ENCODE measurements at regions not wholly inside any gene's neighbourhood (a gene's known extent, or its start where the extent isn't known, plus 50 kb on each side); places are given as distances from the start of the nearest gene placed in this dataset.

DNA sequence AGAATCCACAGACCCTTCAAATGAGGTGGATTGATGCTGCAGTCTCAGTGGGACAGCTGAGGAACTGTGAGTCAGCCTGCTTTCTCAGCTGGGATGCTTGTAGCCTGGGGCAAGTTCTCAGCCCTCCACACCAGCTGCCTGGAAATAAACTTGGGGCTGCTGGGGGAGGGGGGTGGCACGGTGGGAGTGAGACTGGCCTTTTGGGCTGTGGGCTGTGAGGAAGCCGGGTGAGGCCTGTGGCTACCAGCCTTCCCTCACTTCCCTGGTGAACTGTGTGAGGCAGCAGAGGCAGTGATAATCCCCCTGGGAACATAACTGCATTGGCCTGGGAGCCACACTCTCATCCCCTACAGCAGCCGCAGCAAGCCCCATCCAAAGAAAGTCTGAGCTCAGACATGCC lies 114.5 kb upstream of the GUCY1A1 start:
- no peak for DNase-seq (ENCODE audit: low spot score)

GRCh38 chr4:155548173-155548572 lies 118.5 kb upstream of the GUCY1A1 start:
- no peak for DNase-seq (ENCODE audit: low spot score)

DNA sequence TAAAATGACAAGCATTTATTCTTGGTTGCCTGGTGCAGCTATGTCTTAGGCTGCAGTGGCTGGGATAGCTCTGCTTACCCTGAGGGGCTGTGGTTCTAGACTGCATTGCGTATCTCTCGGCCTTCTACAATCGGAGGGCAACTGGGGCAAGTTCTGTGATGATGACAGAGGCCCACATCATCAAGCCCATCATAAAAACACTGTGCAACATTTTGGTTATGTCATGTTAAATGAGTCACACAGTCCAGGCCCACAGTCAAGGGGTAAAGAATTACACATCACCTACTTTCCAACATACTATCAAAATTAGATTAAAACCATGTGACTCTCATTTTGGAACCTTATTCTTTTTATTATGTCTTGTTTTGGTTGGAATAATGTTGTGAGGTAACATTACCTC lies 120.2 kb upstream of the GUCY1A1 start:
- DNase-seq (ENCODE audit: low spot score): no peak

GRCh38 chr4:155545456-155545855 lies 121.2 kb upstream of the GUCY1A1 start:
- DNase-seq (ENCODE audit: low spot score): no peak

DNA sequence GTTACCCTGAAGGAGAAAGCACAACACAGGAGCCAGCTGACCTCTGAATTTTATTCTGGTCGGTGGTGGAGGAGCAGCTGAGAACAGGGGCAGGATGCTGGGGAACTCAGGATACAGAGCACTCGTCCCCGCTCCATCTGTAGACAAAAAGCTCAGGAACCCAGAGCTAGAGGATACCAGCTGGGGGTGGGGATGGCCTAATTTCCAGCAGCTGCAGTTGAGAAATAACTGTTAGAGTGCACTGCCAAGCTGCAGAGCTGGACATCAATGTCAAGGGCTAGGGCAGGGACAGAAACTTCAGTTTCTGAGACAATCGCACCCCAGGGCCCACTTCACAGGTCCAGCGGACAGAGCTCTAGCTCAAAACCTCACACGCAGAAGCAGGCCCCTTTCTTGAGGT lies 122.1 kb upstream of the GUCY1A1 start:
- DNase-seq (ENCODE audit: low spot score): no peak

GRCh38 chr4:155543126-155543765 lies 123.4 kb upstream of the GUCY1A1 start:
- DNase-seq (ENCODE audit: low spot score): no peak

DNA sequence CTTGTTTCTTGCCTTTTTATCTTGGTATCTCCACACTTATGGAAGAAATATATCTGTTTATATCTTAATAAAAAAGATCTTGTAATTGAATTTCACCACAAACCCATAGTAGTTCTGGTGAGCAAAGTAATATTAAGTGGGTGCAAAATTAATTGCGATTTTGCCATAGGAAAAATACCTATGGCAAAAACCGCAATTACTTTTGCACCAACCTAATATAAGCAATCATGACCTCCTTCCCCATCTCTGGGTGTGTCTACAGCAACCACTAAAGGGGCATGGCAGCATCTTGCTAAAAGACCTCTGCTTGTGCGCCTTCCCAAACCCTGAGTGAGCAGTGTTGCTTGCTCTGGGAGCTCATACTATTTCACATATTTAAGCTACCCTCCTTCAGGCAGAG lies 124.2 kb upstream of the GUCY1A1 start:
- DNase-seq (ENCODE audit: low spot score): no peak

DNA sequence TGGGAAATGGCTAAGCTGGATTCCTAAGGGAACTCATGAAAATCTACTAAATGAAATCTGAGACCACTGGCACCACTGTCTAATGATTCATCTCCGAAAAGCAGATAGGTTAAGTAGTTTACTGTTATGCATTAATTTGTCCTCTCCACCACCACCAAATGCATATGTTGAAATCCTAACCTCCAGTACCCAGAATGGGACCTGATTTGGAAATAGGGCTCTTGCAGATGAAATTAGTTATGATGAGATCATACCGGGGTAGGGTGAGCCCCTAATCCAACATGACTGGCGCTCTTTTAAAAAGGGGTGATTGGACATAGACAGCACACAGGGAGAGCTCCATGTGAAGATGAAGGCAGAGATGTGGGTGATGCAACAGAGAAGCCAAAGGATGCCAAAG lies 124.9 kb upstream of the GUCY1A1 start:
- no peak for DNase-seq (ENCODE audit: low spot score)

DNA sequence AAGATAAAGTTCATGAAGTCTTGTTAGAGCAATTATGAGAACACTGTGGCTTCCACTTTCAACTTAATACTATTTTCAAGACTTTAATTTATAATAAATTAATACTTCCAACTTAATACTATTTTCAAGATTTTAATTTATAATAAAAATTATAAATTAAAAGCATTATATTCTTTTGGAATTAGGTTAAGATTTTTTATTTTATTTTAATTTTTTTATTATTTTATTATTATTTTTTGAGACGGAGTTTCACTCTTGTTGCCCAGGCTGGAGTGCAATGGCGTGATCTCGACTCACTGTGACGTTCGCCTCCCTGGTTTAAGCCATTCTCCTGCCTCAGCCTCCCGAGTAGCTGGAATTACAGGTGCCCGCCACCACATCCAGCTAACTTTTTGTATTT lies 126.0 kb upstream of the GUCY1A1 start:
- no peak for DNase-seq (ENCODE audit: low spot score)

- DNase-seq (ENCODE audit: low spot score): no peak
These were observed 126.9 kb upstream of the GUCY1A1 start for GRCh38 chr4:155539746-155540145.

- DNase-seq (ENCODE audit: low spot score): no peak
These were observed 130.7 kb upstream of the GUCY1A1 start for GRCh38 chr4:155535802-155536454.

DNA sequence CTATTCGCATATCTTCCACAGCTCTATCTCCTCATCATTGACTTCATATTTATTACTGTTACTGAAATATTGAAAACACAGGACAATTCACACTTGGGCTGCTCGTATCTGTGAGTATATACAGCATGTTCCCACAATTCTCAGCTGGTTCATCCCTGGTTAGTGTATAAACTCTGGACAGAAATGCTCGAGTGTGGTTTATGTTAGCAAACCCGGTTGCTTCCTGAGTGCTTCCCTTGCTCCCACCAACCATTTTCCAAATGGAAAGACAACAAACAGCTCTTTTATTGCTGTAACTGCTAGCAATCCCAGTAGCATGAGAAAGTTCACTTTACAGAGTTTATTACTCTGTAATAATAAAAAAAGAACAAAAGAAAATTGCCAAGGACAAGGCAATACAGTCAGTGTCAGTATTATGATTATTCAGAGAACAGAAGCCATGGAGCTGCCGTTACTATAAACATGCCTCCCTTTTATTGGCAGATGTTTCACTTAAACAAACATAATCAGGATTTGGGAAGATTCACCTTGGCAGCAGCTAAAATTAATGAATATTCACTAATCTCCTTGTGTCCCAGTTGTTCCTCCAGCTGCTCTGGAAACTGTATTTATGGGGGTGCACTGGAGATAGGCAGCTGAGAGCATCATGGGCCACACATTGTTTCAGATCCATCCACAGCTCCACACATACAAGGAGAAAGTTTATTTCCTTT lies 134.1 kb upstream of the GUCY1A1 start:
- no peak for DNase-seq (ENCODE audit: low spot score)

GRCh38 chr4:155530857-155531256 lies 135.8 kb upstream of the GUCY1A1 start:
- no peak for DNase-seq (ENCODE audit: low spot score)

DNA sequence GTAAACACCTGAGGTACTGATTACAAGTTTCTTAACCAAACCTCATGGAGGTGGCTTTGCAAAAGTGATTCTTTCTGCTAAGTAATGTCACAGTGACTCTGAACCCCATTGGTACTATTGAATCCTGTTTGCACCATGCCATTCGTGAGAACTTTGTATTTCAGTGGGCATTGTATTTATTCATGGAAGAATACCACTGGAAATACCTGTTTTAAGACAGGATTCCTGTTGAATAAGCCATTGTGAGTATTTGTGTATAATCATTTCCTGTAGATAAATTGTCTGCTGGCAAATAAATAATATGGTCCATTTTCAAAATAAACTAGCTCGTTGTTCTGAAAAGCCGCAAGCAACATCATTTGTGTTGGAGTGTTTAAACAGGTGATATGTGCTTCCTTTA lies 136.4 kb upstream of the GUCY1A1 start:
- DNase-seq (ENCODE audit: low spot score): no peak

DNA sequence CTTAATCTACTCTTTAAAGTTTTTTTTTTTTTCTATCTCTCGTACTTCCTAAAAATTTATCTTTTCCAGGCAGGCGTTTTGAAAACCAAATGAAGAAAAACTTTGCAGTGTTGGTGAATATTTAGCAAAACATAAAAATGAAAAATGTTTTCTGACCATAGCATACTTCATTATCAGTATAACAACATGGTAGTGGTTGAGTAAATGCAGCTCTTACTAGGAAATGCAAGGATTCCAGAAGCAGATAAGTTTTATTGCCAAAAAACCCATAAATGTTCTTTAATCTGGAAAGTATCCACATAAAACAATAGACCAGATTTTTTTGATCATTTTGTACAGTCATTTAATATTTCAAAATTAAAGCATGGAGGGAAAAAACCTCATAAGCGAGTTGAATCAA lies 136.9 kb upstream of the GUCY1A1 start:
- no peak for DNase-seq (ENCODE audit: low spot score)

- DNase-seq (ENCODE audit: low spot score): peak; percentile 23
These were observed 137.4 kb upstream of the GUCY1A1 start for GRCh38 chr4:155529272-155529671.

GRCh38 chr4:155526452-155527169 lies 140.0 kb upstream of the GUCY1A1 start:
- DNase-seq (ENCODE audit: low spot score): no peak

GRCh38 chr4:155524926-155525455 lies 141.7 kb upstream of the GUCY1A1 start:
- DNase-seq (ENCODE audit: low spot score): no peak

DNA sequence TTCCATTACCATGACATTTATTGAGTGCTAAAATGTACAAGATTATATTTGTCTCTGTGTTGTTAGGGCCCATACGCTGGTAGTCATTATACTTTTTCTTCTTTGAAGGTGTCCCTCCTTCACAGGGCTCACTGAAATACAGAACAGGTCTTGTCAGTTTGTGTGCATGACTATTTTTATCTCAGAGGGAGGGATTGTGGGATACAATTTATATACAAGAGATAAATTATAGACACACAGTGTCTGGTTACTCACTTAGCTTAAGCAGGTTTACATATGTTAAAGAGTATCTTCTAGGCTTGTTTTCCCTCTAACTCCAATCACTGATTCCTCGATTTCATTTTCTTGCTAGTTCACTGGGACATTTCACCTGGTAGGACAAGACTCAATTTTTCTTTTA lies 143.3 kb upstream of the GUCY1A1 start:
- DNase-seq (ENCODE audit: low spot score): no peak

DNA sequence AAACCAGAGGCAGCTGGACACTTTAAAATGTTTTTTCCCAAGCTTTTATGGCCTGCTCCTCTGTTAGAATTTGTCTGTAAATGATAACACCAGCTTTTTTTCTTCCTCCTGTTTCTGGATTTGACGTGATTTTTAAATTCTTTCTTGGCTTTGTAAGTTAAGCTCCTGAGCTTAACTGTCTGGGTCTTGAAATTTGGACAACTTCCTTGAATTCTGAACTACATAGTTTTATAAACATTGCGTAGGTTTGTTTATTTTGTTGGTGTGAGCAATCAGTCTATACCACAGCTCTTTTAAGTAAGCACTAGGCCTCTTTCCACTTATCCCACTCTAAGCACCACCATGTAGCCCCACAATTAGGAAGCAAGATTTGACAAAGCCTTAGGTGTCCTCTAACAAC lies 144.4 kb upstream of the GUCY1A1 start:
- DNase-seq (ENCODE audit: low spot score): no peak

DNA sequence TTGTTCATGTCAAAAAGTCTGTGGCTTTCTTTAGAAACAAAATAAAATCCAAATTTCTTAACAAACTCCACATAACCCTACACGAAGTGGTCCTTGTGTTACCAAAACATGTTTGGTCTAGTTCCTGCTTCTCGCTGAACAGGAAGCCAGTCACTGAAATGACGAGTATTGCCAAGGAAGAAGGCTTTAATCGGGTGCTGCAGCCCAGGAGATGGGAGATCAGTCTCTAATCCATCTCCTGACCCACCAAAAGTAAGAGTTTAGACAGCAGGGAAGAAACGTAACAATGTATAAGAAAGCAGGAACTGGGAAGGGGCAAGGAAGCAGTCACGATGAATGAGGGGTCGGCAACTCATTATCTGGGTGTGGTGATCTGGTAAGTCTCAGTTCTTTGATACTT lies 144.6 kb upstream of the MAP9 start:
- no peak for DNase-seq (ENCODE audit: low spot score)

DNA sequence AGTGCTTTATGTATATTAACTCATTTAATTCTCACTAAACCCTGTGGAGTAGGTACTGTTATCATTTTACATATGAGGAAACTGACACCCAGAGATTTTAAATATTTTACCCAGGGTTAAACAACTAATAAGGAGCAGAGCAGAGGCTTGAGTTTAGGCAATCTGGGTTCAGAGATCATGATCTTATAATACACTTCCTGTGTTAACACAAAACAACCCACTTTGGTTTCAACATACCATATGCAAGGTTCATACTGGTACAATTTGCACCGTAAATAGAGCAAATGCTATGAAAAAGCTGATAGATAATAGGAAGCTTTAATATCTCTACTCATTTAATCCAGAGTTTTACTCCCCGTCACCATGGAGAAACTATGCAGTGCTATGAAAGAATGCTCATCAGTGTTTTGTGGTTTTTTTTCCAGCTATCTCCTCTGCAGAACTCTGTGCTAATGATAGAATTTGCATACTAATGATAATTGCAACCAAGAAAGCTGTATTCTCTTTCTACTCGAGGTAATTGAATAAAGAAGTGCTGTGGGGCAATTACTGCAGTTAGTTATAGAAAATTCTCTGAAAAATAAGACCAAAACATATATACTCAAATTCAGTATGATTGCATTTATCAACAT lies 138.8 kb upstream of the MAP9 start:
- no peak for DNase-seq (ENCODE audit: low spot score)

Data from iPS-NIHi11 (cell line).